ENCODE measurements at regions not wholly inside any gene's neighbourhood (a gene's known extent, or its start where the extent isn't known, plus 50 kb on each side); places are given as distances from the start of the nearest gene placed in this dataset.
A peak's percentile ranks its signal among the peaks of the same experiment; 100 is the strongest.

- Mint-ChIP-seq H3K4me3 (no peak overlapping the region), H3K9me3 (no peaks in the 10 kb centered on the region), H3K27ac (ENCODE audit: low read depth) (no peak overlapping the region), H3K36me3 (ENCODE audit: insufficient read depth) (no peaks in the 10 kb centered on the region), H3K27me3 (peaks cover 85% of the 10 kb centered on the region), H3K4me1 (no peaks in the 10 kb centered on the region)
- no peak for DNase-seq (ENCODE audit: low spot score in 2 of 2)
- no peak for ATAC-seq (replicated peaks; ENCODE audit: extremely low read depth, poor library complexity, severe bottlenecking)
Measured at GRCh38 chr12:126830778-126831680, 1435.9 kb upstream of the TMEM132C start.

GRCh38 chr12:126837697-126838096 is 1429.3 kb upstream of the TMEM132C start:
- Mint-ChIP-seq H3K9me3 (peaks cover 12% of the 10 kb centered on the region), H3K27ac (ENCODE audit: low read depth) (no peak overlapping the region), H3K4me1 (no peaks in the 10 kb centered on the region), H3K27me3 (peaks cover 40% of the 10 kb centered on the region), H3K4me3 (no peak overlapping the region), H3K36me3 (ENCODE audit: insufficient read depth) (no peaks in the 10 kb centered on the region)
- ATAC-seq (replicated peaks; ENCODE audit: extremely low read depth, poor library complexity, severe bottlenecking), result no peak
- DNase-seq (ENCODE audit: low spot score in 2 of 2), result no peak

GRCh38 chr12:126843915-126844669 is 1422.9 kb upstream of the TMEM132C start:
- no peaks in the 10 kb centered on the region for H3K4me1 Mint-ChIP-seq
- ATAC-seq (replicated peaks; ENCODE audit: extremely low read depth, poor library complexity, severe bottlenecking) (no peak), DNase-seq (ENCODE audit: low spot score in 2 of 2) (no peak)
- no peak overlapping the region for H3K4me3 Mint-ChIP-seq
- H3K36me3 Mint-ChIP-seq (ENCODE audit: insufficient read depth), result no peaks in the 10 kb centered on the region
- H3K9me3 Mint-ChIP-seq, result no peaks in the 10 kb centered on the region
- H3K27ac Mint-ChIP-seq (ENCODE audit: low read depth), result no peak overlapping the region
- H3K27me3 Mint-ChIP-seq, result peaks cover 21% of the 10 kb centered on the region

GRCh38 chr12:126847005-126847629 is 1419.9 kb upstream of the TMEM132C start:
- H3K27me3 Mint-ChIP-seq, result peaks cover 21% of the 10 kb centered on the region
- ATAC-seq (replicated peaks; ENCODE audit: extremely low read depth, poor library complexity, severe bottlenecking) (no peak), DNase-seq (ENCODE audit: low spot score in 2 of 2) (no peak)
- H3K4me1 Mint-ChIP-seq, result no peaks in the 10 kb centered on the region
- H3K27ac Mint-ChIP-seq (ENCODE audit: low read depth), result no peak overlapping the region
- H3K4me3 Mint-ChIP-seq, result no peak overlapping the region
- H3K36me3 Mint-ChIP-seq (ENCODE audit: insufficient read depth), result no peaks in the 10 kb centered on the region
- H3K9me3 Mint-ChIP-seq, result no peaks in the 10 kb centered on the region

- Mint-ChIP-seq H3K4me3 (no peak overlapping the region), H3K36me3 (ENCODE audit: insufficient read depth) (no peaks in the 10 kb centered on the region), H3K9me3 (no peaks in the 10 kb centered on the region), H3K27me3 (no peaks in the 10 kb centered on the region), H3K27ac (ENCODE audit: low read depth) (no peak overlapping the region), H3K4me1 (no peaks in the 10 kb centered on the region)
- DNase-seq (ENCODE audit: low spot score in 2 of 2) (no peak), ATAC-seq (replicated peaks; ENCODE audit: extremely low read depth, poor library complexity, severe bottlenecking) (no peak)
Measured at GRCh38 chr12:126855768-126856167, 1411.2 kb upstream of the TMEM132C start.

- ATAC-seq (replicated peaks; ENCODE audit: extremely low read depth, poor library complexity, severe bottlenecking) (no peak), DNase-seq (ENCODE audit: low spot score in 2 of 2) (no peak)
- Mint-ChIP-seq H3K9me3 (no peaks in the 10 kb centered on the region), H3K27me3 (no peaks in the 10 kb centered on the region), H3K36me3 (ENCODE audit: insufficient read depth) (no peaks in the 10 kb centered on the region), H3K4me3 (no peak overlapping the region), H3K4me1 (no peaks in the 10 kb centered on the region), H3K27ac (ENCODE audit: low read depth) (no peak overlapping the region)
Measured at GRCh38 chr12:126856958-126857357, 1410.0 kb upstream of the TMEM132C start.

GRCh38 chr12:126858560-126858959 is 1408.4 kb upstream of the TMEM132C start:
- ATAC-seq (replicated peaks; ENCODE audit: extremely low read depth, poor library complexity, severe bottlenecking), result no peak
- Mint-ChIP-seq H3K9me3 (no peaks in the 10 kb centered on the region), H3K36me3 (ENCODE audit: insufficient read depth) (no peaks in the 10 kb centered on the region), H3K27ac (ENCODE audit: low read depth) (no peak overlapping the region), H3K4me1 (no peaks in the 10 kb centered on the region), H3K4me3 (no peak overlapping the region), H3K27me3 (no peaks in the 10 kb centered on the region)
- no peak for DNase-seq (ENCODE audit: low spot score in 2 of 2)

- Mint-ChIP-seq H3K36me3 (ENCODE audit: insufficient read depth) (no peaks in the 10 kb centered on the region), H3K27ac (ENCODE audit: low read depth) (no peak overlapping the region), H3K9me3 (peaks cover 5% of the 10 kb centered on the region), H3K4me3 (no peak overlapping the region), H3K27me3 (no peaks in the 10 kb centered on the region), H3K4me1 (no peaks in the 10 kb centered on the region)
- ATAC-seq (replicated peaks; ENCODE audit: extremely low read depth, poor library complexity, severe bottlenecking) (no peak), DNase-seq (ENCODE audit: low spot score in 2 of 2) (no peak)
Measured at GRCh38 chr12:126860210-126860609, 1406.8 kb upstream of the TMEM132C start.

- H3K27me3 Mint-ChIP-seq, result no peaks in the 10 kb centered on the region
- no peaks in the 10 kb centered on the region for H3K36me3 Mint-ChIP-seq (ENCODE audit: insufficient read depth)
- H3K4me1 Mint-ChIP-seq, result no peaks in the 10 kb centered on the region
- ATAC-seq (replicated peaks; ENCODE audit: extremely low read depth, poor library complexity, severe bottlenecking), result no peak
- H3K27ac Mint-ChIP-seq (ENCODE audit: low read depth), result no peak overlapping the region
- no peak for DNase-seq (ENCODE audit: low spot score in 2 of 2)
- peaks cover 5% of the 10 kb centered on the region for H3K9me3 Mint-ChIP-seq
- no peak overlapping the region for H3K4me3 Mint-ChIP-seq
Measured at GRCh38 chr12:126862500-126862899, 1404.5 kb upstream of the TMEM132C start.

GRCh38 chr12:126869644-126870043 is 1397.3 kb upstream of the TMEM132C start:
- ATAC-seq (replicated peaks; ENCODE audit: extremely low read depth, poor library complexity, severe bottlenecking) (no peak), DNase-seq (ENCODE audit: low spot score in 2 of 2) (no peak)
- H3K27ac Mint-ChIP-seq (ENCODE audit: low read depth), result no peak overlapping the region
- H3K27me3 Mint-ChIP-seq, result no peaks in the 10 kb centered on the region
- no peaks in the 10 kb centered on the region for H3K9me3 Mint-ChIP-seq
- no peaks in the 10 kb centered on the region for H3K36me3 Mint-ChIP-seq (ENCODE audit: insufficient read depth)
- H3K4me1 Mint-ChIP-seq, result no peaks in the 10 kb centered on the region
- no peak overlapping the region for H3K4me3 Mint-ChIP-seq

- no peaks in the 10 kb centered on the region for H3K36me3 Mint-ChIP-seq (ENCODE audit: insufficient read depth)
- ATAC-seq (replicated peaks; ENCODE audit: extremely low read depth, poor library complexity, severe bottlenecking) (no peak), DNase-seq (ENCODE audit: low spot score in 2 of 2) (no peak)
- H3K4me3 Mint-ChIP-seq, result no peak overlapping the region
- H3K4me1 Mint-ChIP-seq, result no peaks in the 10 kb centered on the region
- no peak overlapping the region for H3K27ac Mint-ChIP-seq (ENCODE audit: low read depth)
- H3K27me3 Mint-ChIP-seq, result no peaks in the 10 kb centered on the region
- no peaks in the 10 kb centered on the region for H3K9me3 Mint-ChIP-seq
Measured at GRCh38 chr12:126873701-126874100, 1393.3 kb upstream of the TMEM132C start.

GRCh38 chr12:126874427-126875026 is 1392.4 kb upstream of the TMEM132C start:
- peak; percentile 38 to 54 for DNase-seq (ENCODE audit: low spot score in 2 of 2)
- no peaks in the 10 kb centered on the region for H3K36me3 Mint-ChIP-seq (ENCODE audit: insufficient read depth)
- no peak overlapping the region for H3K27ac Mint-ChIP-seq (ENCODE audit: low read depth)
- peak; percentile 36 for ATAC-seq (replicated peaks; ENCODE audit: extremely low read depth, poor library complexity, severe bottlenecking)
- no peaks in the 10 kb centered on the region for H3K27me3 Mint-ChIP-seq
- H3K9me3 Mint-ChIP-seq, result no peaks in the 10 kb centered on the region
- no peak overlapping the region for H3K4me3 Mint-ChIP-seq
- H3K4me1 Mint-ChIP-seq, result no peaks in the 10 kb centered on the region
